Osteocyte (in vitro differentiated cells): ENCODE measurements at regions not wholly inside any gene's neighbourhood (a gene's known extent, or its start where the extent isn't known, plus 50 kb on each side); places are given as distances from the start of the nearest gene placed in this dataset.

Experiments
- DNase-seq: peaks from one replicate; pipeline ENCODE4 v3.0.0; 2021; ENCODE audit warnings: mixed read lengths; ENCODE audit not compliant: unreplicated experiment; ENCODE audit errors: extremely low spot score
- H3K27ac Mint-ChIP-seq: one replicate; pipeline ENCODE4 v1.8.0; 2021; ENCODE audit warnings: mild to moderate bottlenecking, mixed read lengths; ENCODE audit not compliant: unreplicated experiment
- H3K27me3 Mint-ChIP-seq: one replicate; pipeline ENCODE4 v1.8.0; 2021; ENCODE audit warnings: mixed read lengths; ENCODE audit not compliant: unreplicated experiment
- H3K36me3 Mint-ChIP-seq: one replicate; pipeline ENCODE4 v1.8.0; 2021; ENCODE audit warnings: mixed read lengths; ENCODE audit not compliant: unreplicated experiment
- H3K4me1 Mint-ChIP-seq: one replicate; pipeline ENCODE4 v1.8.0; 2021; ENCODE audit warnings: mixed read lengths; ENCODE audit not compliant: unreplicated experiment
- H3K4me3 Mint-ChIP-seq: one replicate; pipeline ENCODE4 v1.8.0; 2021; ENCODE audit warnings: mild to moderate bottlenecking, moderate library complexity, mixed read lengths; ENCODE audit not compliant: unreplicated experiment
- H3K9me3 Mint-ChIP-seq: one replicate; pipeline ENCODE4 v1.8.0; 2021; ENCODE audit warnings: mixed read lengths; ENCODE audit not compliant: unreplicated experiment
- TF ChIP-seq, protein P1 (sequence below): fragments of 200-600 bp; sonication (generic); IDR thresholded peaks from 2 replicates; pipeline ENCODE4 v1.5.0; 2021; ENCODE audit warnings: antibody characterized with exemption, mild to moderate bottlenecking, moderate library complexity

DNA sequence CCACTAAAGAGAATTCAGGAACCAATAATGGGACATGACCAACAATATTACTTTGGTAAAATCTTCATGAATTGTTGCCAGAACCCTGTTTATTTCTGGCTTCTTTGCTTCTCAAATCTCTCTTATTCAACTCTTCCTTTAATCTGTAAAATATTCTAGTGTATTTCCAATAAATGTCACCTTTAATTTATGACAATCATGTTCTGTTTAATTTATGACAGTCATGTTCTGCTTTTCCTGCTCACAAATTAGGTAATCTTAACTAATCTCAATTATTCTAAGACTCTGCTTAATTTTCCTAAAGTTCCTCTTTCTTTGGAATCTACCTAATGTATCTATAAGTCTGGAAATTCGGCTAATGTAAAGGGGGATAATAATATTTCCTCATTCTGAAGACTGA, 847.6 kb upstream of the KLHL1 start:
- TF ChIP-seq, protein P1, sequence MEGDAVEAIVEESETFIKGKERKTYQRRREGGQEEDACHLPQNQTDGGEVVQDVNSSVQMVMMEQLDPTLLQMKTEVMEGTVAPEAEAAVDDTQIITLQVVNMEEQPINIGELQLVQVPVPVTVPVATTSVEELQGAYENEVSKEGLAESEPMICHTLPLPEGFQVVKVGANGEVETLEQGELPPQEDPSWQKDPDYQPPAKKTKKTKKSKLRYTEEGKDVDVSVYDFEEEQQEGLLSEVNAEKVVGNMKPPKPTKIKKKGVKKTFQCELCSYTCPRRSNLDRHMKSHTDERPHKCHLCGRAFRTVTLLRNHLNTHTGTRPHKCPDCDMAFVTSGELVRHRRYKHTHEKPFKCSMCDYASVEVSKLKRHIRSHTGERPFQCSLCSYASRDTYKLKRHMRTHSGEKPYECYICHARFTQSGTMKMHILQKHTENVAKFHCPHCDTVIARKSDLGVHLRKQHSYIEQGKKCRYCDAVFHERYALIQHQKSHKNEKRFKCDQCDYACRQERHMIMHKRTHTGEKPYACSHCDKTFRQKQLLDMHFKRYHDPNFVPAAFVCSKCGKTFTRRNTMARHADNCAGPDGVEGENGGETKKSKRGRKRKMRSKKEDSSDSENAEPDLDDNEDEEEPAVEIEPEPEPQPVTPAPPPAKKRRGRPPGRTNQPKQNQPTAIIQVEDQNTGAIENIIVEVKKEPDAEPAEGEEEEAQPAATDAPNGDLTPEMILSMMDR: no peak
- Mint-ChIP-seq H3K36me3 (no peaks in the 10 kb centered on the region), H3K9me3 (no peaks in the 10 kb centered on the region), H3K27ac (no peak overlapping the region), H3K27me3 (peaks cover 28% of the 10 kb centered on the region), H3K4me3 (no peak overlapping the region), H3K4me1 (peaks cover under 1% of the 10 kb centered on the region)
- DNase-seq: no peak

DNA sequence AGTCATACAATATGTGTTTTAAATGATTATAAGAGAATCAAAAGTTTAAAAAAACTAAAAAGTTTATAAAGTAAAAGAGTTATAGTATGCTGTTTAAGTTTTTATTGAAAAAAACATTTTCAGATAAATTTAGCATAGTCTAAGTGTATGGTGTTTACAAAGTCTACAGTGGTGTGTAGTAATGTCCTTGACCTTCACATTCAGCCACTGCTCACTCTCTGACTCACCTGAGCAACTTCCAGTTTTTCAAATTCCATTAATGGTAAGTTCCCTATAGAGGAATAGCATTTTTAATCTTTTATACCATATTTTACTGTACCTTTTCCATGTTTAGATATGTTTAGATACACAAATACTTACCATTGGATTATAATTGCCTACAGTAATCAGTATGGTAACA, 842.4 kb upstream of the KLHL1 start:
- H3K4me3 Mint-ChIP-seq: no peak overlapping the region
- H3K4me1 Mint-ChIP-seq: no peaks in the 10 kb centered on the region
- DNase-seq: no peak
- TF ChIP-seq, protein P1: no peak
- H3K27me3 Mint-ChIP-seq: peaks cover 15% of the 10 kb centered on the region
- no peaks in the 10 kb centered on the region for H3K36me3 Mint-ChIP-seq
- no peaks in the 10 kb centered on the region for H3K9me3 Mint-ChIP-seq
- no peak overlapping the region for H3K27ac Mint-ChIP-seq

DNA sequence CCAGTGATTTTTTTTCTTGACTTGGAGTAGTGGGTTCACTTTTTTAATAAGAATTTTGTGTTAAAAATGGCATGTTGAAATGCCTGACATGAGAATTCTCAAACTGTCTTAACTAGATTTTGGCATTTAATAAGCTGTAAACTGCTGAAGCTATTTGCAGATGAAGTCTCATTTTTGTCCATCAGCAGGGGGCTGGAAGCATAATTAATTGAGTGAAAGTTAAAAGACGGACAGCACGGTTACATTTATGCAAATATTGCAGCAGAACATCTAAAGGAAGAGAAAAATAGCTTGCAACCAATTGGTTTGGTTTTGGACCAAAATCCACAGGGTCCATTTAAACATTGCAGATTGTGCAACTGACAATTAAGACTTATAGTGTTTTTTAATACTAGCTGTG, 837.3 kb upstream of the KLHL1 start:
- Mint-ChIP-seq H3K27ac (no peak overlapping the region), H3K4me3 (no peak overlapping the region), H3K36me3 (no peaks in the 10 kb centered on the region), H3K27me3 (peaks cover 18% of the 10 kb centered on the region), H3K9me3 (no peaks in the 10 kb centered on the region), H3K4me1 (no peaks in the 10 kb centered on the region)
- DNase-seq: no peak
- TF ChIP-seq, protein P1: no peak

DNA sequence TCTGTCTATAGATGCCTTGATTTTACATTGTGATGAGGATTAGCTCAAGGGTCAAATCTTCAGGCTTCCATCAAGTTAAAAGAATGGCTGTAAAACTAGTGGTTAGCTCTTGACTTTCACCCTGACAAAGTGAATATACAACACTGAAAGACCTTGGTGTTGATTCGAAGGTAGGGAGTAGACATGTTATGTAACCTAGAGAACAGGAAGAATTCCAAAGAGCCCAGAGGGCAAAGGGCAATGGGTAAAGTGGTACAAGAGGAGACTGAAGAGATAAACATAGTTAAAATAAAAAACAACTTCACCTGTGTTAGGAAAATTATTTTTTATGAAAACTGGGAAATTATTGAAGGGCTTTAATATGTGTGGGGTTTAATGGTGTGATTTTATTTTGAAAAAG, 833.2 kb upstream of the KLHL1 start:
- peaks cover 13% of the 10 kb centered on the region for H3K27me3 Mint-ChIP-seq
- DNase-seq: no peak
- H3K4me3 Mint-ChIP-seq: no peak overlapping the region
- TF ChIP-seq, protein P1: no peak
- no peaks in the 10 kb centered on the region for H3K36me3 Mint-ChIP-seq
- no peak overlapping the region for H3K27ac Mint-ChIP-seq
- no peaks in the 10 kb centered on the region for H3K9me3 Mint-ChIP-seq
- no peaks in the 10 kb centered on the region for H3K4me1 Mint-ChIP-seq

DNA sequence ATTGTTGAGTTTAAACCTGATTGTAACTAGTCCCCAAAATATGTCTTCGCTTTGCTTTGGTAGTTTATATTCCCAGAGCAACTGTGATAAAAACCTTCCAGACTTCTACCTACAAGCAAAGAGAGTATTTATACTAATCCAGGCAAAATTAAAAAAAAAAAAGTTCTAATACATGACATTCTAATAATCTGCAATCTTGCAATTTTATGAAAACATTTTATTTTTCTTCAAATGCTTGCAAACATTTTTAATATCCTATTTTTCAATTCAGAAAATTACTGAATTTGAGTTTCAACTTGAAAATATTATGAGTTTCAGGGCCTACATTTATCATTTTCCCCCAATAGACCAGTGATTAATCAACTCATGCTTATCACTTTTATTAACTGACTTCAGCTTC, 830.2 kb upstream of the KLHL1 start:
- TF ChIP-seq, protein P1: no peak
- no peaks in the 10 kb centered on the region for H3K4me1 Mint-ChIP-seq
- H3K27me3 Mint-ChIP-seq: peaks cover under 1% of the 10 kb centered on the region
- H3K9me3 Mint-ChIP-seq: no peaks in the 10 kb centered on the region
- DNase-seq: no peak
- H3K27ac Mint-ChIP-seq: no peak overlapping the region
- H3K4me3 Mint-ChIP-seq: no peak overlapping the region
- H3K36me3 Mint-ChIP-seq: no peaks in the 10 kb centered on the region
